AG04450 (cell line): ENCODE measurements at regions not wholly inside any gene's neighbourhood (a gene's known extent, or its start where the extent isn't known, plus 50 kb on each side); places are given as distances from the start of the nearest gene placed in this dataset.
"Not testable (repeated sequence)": the region's sequence is repeated elsewhere in the genome, so short reads cannot be mapped to it uniquely, and the experiment has no call there.

Experiments used
- CTCF ChIA-PET: fragments of 300-600, 350-600 bp; formaldehyde crosslinking; extraction: SDS; loops from one replicate; lab custom pipeline; 2022; ENCODE audit warnings: antibody characterized with exemption, inconsistent platforms; lab: Charles Lee
- POLR2A ChIA-PET: fragments of 350-600 bp; formaldehyde crosslinking; extraction: SDS; loops from one replicate; lab custom pipeline; 2021; ENCODE audit warnings: antibody characterized with exemption, inconsistent platforms; lab: Yijun Ruan, JAX
- DNase-seq: peaks from one replicate; pipeline ENCODE4 v3.0.0-alpha.2; 2011; ENCODE audit warnings: low read depth, low spot score
- H3K27ac ChIP-seq: one replicate; pipeline ENCODE4 v1.5.1; 2012; ENCODE audit warnings: low read depth, low read length, control low read depth
- H3K27me3 ChIP-seq: one replicate; pipeline ENCODE4 v1.6.0; 2012; ENCODE audit warnings: low read length; ENCODE audit not compliant: control insufficient read depth, insufficient read depth
- H3K4me3 ChIP-seq: 2 replicates; pipeline ENCODE4 v1.5.1; 2011; ENCODE audit warnings: mild to moderate bottlenecking, low read depth, low read length, control low read depth
- H3K9me3 ChIP-seq: 2 replicates; pipeline ENCODE4 v1.5.1; 2012; ENCODE audit warnings: low read length; ENCODE audit not compliant: control insufficient read depth, insufficient read depth
- TF ChIP-seq, protein P1 (sequence below): IDR thresholded peaks from 2 replicates; pipeline ENCODE4 v1.5.1; 2011; ENCODE audit warnings: low read depth, low read length, control low read depth, inconsistent platforms

DNA sequence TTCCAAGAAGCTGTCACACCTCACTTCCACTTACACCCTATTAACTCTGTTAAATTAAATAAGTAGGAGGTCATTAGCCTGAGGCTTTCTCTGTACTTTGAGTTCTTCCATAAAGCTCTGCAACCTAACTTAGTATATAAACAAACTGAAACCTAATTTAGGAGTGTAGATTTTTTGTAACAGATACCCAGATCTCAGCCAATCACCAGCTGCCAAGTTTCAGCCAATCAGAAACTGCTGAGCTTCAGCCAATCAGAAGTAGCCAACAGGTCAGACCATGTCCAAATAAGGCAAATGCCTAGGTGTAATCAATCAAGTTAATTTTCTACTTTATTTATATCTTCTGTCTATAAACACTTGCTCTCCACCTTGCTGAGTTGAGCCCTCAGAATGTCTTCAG, 142.7 kb upstream of the SULF2 start:
- CTCF ChIA-PET = no interaction called here

DNA sequence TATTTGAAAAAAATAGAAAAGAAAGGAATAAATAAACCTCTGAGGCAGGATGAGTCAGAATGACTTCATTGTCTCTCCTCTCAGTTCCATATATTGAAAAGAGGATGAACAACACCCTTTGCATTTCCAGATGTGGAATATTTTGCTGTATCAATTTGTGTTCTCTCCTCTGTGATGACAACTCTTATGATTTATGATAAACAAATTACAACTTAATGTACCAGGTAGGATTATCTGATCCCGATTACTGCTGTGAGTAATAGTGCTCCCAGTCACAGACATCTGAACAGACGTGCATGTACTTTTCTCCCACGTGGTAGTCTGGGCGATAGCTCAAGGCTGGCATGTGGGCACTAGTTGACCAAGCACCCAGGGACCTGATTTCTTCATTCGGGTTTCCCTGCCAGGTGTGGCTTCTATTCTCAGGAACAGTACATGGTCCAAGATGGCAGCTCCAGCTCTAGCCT, 142.1 kb upstream of the SULF2 start:
- no peak for DNase-seq
- H3K27ac ChIP-seq = no peak overlapping the region
- CTCF ChIA-PET = no interaction called here

More for the DNA sequence above, 142.7 kb upstream of the SULF2 start:
- no peak overlapping the region for H3K27ac ChIP-seq
- no peaks in the 10 kb centered on the region for H3K9me3 ChIP-seq
- no peak for DNase-seq
- H3K27me3 ChIP-seq = no peaks in the 10 kb centered on the region
- TF ChIP-seq, protein P1, sequence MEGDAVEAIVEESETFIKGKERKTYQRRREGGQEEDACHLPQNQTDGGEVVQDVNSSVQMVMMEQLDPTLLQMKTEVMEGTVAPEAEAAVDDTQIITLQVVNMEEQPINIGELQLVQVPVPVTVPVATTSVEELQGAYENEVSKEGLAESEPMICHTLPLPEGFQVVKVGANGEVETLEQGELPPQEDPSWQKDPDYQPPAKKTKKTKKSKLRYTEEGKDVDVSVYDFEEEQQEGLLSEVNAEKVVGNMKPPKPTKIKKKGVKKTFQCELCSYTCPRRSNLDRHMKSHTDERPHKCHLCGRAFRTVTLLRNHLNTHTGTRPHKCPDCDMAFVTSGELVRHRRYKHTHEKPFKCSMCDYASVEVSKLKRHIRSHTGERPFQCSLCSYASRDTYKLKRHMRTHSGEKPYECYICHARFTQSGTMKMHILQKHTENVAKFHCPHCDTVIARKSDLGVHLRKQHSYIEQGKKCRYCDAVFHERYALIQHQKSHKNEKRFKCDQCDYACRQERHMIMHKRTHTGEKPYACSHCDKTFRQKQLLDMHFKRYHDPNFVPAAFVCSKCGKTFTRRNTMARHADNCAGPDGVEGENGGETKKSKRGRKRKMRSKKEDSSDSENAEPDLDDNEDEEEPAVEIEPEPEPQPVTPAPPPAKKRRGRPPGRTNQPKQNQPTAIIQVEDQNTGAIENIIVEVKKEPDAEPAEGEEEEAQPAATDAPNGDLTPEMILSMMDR = no peak
- no peak overlapping the region for H3K4me3 ChIP-seq
- POLR2A ChIA-PET = no interaction called here

DNA sequence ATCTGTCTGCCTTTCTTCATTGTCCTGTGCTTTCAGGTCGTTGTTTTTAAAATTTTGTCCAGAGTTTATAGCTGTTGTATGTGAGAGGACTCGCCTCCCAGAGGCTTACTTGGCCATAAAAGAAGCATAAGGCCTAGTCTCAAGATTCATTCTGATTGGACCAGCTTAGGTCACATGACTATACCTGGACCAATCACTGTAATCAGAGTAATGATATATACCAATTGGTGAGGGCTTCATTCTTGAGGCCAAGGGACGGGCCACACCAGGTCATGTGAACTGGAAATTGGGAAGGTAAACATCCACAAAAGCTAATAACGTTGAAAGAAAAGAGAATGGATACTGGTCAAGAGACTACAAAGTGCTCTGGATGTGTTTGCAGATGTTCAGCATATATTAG, 141.4 kb upstream of the SULF2 start:
- no peak for DNase-seq
- H3K27ac ChIP-seq = no peak overlapping the region
- H3K27me3 ChIP-seq = no peaks in the 10 kb centered on the region
- POLR2A ChIA-PET = no interaction called here
- TF ChIP-seq, protein P1 = no peak
- H3K9me3 ChIP-seq = no peaks in the 10 kb centered on the region
- CTCF ChIA-PET = interaction anchor here (1.5 kb wide), 1 partner anchor 695 kb away, joined by 4 read pairs; no protein-coding TSS in a partner anchor
- H3K4me3 ChIP-seq = no peak overlapping the region

More for the DNA sequence above, 142.1 kb upstream of the SULF2 start:
- H3K4me3 ChIP-seq = no peak overlapping the region
- H3K27me3 ChIP-seq = no peaks in the 10 kb centered on the region
- H3K9me3 ChIP-seq = no peaks in the 10 kb centered on the region
- TF ChIP-seq, protein P1 = no peak
- POLR2A ChIA-PET = no interaction called here

DNA sequence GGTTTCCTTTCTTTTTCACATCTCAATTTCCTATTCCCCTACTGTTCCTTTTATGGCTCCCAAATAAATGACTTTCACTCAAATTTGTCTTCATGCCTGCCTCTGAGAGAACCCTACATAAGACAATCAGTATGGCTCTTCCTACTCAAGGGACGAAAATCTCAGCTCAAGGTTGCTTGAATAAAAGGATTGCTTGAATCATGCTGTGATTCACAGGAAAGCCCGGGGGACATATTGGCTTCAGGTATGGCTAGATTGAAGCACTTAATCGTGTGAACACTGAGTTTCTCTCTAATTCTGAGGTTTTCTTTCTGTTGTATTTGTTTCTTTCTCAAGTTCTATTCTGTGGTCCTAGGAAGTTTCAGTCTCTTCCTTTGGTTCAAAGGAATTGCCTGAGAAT, 140.3 kb upstream of the SULF2 start:
- TF ChIP-seq, protein P1 = no peak
- no peak for DNase-seq
- Histone ChIP-seq H3K4me3 (no peak overlapping the region), H3K9me3 (no peaks in the 10 kb centered on the region), H3K27me3 (no peaks in the 10 kb centered on the region), H3K27ac (no peak overlapping the region)
- POLR2A ChIA-PET = no interaction called here
- CTCF ChIA-PET = interaction anchor here (1.5 kb wide), 1 partner anchor 696 kb away, joined by 4 read pairs; no protein-coding TSS in a partner anchor

GRCh38 chr20:47922269-47922668, 137.0 kb upstream of the SULF2 start:
- ChIA-PET POLR2A (no interaction called here), CTCF (no interaction called here)
- no peak overlapping the region for H3K4me3 ChIP-seq
- TF ChIP-seq, protein P1 = no peak
- H3K9me3 ChIP-seq = no peaks in the 10 kb centered on the region; the same call in 1 of the 2 replicates
- no peak overlapping the region for H3K27ac ChIP-seq
- DNase-seq = no peak
- no peaks in the 10 kb centered on the region for H3K27me3 ChIP-seq

DNA sequence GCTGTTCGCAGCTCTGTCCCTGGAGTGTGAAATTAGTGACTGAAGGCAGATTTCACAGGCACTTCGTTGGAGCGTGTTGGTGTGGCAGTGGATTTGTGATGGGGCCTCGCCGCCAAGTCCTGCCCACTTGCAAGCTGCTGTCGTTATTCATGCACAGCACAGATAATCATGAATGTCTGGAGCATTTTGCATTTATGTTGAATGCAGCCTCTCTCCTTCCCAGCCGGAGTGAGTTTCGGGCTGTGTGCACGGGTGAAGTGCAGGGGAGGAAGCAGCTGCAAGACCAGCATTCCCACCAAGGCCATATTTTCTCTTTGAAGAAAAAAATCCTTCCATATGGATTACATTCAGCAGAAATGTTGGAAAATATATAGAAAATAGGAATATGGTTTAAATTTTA, 136.5 kb upstream of the SULF2 start:
- CTCF ChIA-PET, H3K4me3 ChIP-seq, H3K27ac ChIP-seq, H3K9me3 ChIP-seq, DNase-seq, H3K27me3 ChIP-seq, POLR2A ChIA-PET: not testable (repeated sequence)
